ENCODE measurements at regions not wholly inside any gene's neighbourhood (a gene's known extent, or its start where the extent isn't known, plus 50 kb on each side); places are given as distances from the start of the nearest gene placed in this dataset.

DNA sequence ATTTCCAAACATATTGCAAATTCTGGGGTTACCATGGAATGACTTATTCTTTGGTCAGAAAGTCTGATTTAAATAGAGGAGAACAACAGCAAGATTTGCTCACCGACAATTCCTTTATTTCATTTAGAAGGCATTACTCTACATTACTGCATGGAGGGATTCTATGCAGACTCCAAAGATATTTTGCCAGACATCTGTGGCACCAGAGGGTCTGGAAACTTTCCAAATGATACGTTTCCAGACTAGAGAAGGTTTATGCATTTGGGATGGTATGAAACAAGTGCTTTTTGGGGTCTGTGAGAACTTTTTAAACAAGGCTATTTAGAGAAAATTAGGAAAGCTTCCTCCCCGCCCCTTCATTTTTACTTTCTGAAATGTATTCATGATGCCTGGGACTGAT, 125.3 kb downstream of the SAMD9 start:
- Histone ChIP-seq H3K4me1 (ENCODE audit: insufficient read depth, low read length) (no peaks in the 10 kb centered on the region), H3K9me3 (ENCODE audit: low read length) (no peaks in the 10 kb centered on the region), H3K4me3 (ENCODE audit: low read length) (no peak overlapping the region), H4K20me1 (ENCODE audit: low read length) (no peaks in the 10 kb centered on the region), H2AFZ (ENCODE audit: low read length) (no peak overlapping the region), H3K36me3 (ENCODE audit: low read depth, low read length) (no peaks in the 10 kb centered on the region), H3K27me3 (ENCODE audit: low read length) (no peaks in the 10 kb centered on the region), H3F3A (ENCODE audit: low read length, unreplicated experiment) (no peaks in the 10 kb centered on the region), H3K79me2 (ENCODE audit: low read length) (no peaks in the 10 kb centered on the region), H3K27ac (ENCODE audit: low read length) (no peak overlapping the region), H3K9ac (ENCODE audit: low read length) (no peak overlapping the region), H3K9me2 (replicated peaks; ENCODE audit: low read length) (no peaks in the 10 kb centered on the region), H3K4me2 (ENCODE audit: low read length) (no peak overlapping the region)
- intact Hi-C loops (cut with micrococcal nuclease): no loop called here
- CTCF ChIA-PET: no interaction called here
- DNase-seq: no peak
- TF ChIP-seq, protein P1, sequence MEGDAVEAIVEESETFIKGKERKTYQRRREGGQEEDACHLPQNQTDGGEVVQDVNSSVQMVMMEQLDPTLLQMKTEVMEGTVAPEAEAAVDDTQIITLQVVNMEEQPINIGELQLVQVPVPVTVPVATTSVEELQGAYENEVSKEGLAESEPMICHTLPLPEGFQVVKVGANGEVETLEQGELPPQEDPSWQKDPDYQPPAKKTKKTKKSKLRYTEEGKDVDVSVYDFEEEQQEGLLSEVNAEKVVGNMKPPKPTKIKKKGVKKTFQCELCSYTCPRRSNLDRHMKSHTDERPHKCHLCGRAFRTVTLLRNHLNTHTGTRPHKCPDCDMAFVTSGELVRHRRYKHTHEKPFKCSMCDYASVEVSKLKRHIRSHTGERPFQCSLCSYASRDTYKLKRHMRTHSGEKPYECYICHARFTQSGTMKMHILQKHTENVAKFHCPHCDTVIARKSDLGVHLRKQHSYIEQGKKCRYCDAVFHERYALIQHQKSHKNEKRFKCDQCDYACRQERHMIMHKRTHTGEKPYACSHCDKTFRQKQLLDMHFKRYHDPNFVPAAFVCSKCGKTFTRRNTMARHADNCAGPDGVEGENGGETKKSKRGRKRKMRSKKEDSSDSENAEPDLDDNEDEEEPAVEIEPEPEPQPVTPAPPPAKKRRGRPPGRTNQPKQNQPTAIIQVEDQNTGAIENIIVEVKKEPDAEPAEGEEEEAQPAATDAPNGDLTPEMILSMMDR (conservative IDR thresholded peaks at IDR 0.05; ENCODE audit: low read depth, low read length): no peak
- no peak for TF ChIP-seq EZH2phosphoT487 (IDR thresholded peaks at IDR 0.05; ENCODE audit: borderline replicate concordance, low read length)
- no peak for TF ChIP-seq EZH2 (IDR thresholded peaks at IDR 0.05; ENCODE audit: low read length, unreplicated experiment)
- no TSS peak for BruUV-seq (replicated peaks)
- no peak for ATAC-seq
- POLR2A ChIA-PET (ENCODE audit: unreplicated experiment): interaction anchor here (0.7 kb wide), 1 partner anchor 65 kb away, joined by 6 read pairs; no protein-coding TSS in a partner anchor

DNA sequence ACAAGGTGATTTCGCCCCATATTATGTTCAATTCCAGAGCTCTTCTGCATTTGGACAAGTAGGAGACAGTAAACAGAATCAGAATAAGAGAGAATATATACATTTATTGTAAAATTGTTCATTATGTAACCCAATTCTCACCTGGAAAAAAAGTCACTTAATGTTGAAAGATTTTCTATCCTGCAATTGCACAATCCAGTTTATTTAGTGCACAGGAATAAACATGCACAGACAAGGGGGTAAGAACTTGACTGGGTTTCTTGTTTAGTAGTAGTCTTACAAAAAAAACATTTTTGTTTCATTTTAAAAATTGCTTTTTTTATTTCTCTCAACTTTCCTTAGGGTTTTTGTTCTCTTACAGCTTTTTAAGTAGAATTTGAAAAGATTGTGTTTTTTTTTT, 126.6 kb downstream of the SAMD9 start:
- Histone ChIP-seq H3K36me3 (ENCODE audit: low read depth, low read length) (no peaks in the 10 kb centered on the region), H3K79me2 (ENCODE audit: low read length) (no peaks in the 10 kb centered on the region), H3K27ac (ENCODE audit: low read length) (no peak overlapping the region), H2AFZ (ENCODE audit: low read length) (no peak overlapping the region), H3K4me3 (ENCODE audit: low read length) (no peak overlapping the region), H3K9me3 (ENCODE audit: low read length) (no peaks in the 10 kb centered on the region), H3K4me2 (ENCODE audit: low read length) (no peak overlapping the region), H3K9ac (ENCODE audit: low read length) (no peak overlapping the region), H3F3A (ENCODE audit: low read length, unreplicated experiment) (no peaks in the 10 kb centered on the region), H3K27me3 (ENCODE audit: low read length) (no peaks in the 10 kb centered on the region), H3K4me1 (ENCODE audit: insufficient read depth, low read length) (no peaks in the 10 kb centered on the region), H3K9me2 (replicated peaks; ENCODE audit: low read length) (no peaks in the 10 kb centered on the region), H4K20me1 (ENCODE audit: low read length) (no peaks in the 10 kb centered on the region)
- BruUV-seq (replicated peaks): no TSS peak
- CTCF ChIA-PET: no interaction called here
- POLR2A ChIA-PET (ENCODE audit: unreplicated experiment): no interaction called here
- TF ChIP-seq, protein P1 (conservative IDR thresholded peaks at IDR 0.05; ENCODE audit: low read depth, low read length): no peak
- TF ChIP-seq EZH2phosphoT487 (IDR thresholded peaks at IDR 0.05; ENCODE audit: borderline replicate concordance, low read length): no peak
- no peak for TF ChIP-seq EZH2 (IDR thresholded peaks at IDR 0.05; ENCODE audit: low read length, unreplicated experiment)
- intact Hi-C loops (cut with micrococcal nuclease): no loop called here
- no peak for DNase-seq
- no peak for ATAC-seq

DNA sequence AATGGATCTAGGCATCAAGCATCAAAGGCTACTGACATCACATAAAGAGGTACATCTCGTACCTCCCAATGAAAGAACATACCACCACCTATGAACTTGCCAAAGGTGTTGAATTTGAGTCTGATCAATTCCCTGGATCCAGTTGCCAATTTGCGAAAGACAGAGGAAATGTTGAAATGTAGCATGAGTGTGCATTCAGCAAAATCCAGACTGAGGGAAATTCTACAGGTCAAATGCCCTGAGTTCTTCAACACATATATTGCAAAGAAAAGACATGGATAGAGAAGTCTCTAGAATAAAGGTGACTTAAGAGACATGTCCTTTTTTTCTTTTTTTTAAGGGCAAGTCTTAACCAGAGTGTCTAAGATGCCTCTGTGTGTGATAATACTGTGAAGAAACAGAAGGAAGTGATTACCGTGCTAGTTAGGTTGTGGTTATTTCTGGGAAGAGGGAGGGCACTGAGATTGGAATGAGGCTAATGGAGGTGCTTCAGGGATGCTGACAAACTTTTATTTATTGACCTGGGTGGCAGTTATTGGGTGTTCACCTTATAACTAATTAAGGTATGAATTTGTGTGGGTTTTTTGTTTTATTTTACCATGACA, 128.7 kb downstream of the SAMD9 start:
- no peak for DNase-seq
- Histone ChIP-seq H3K36me3 (ENCODE audit: low read depth, low read length) (no peaks in the 10 kb centered on the region), H3K9me3 (ENCODE audit: low read length) (no peaks in the 10 kb centered on the region), H4K20me1 (ENCODE audit: low read length) (no peaks in the 10 kb centered on the region), H3K27ac (ENCODE audit: low read length) (no peak overlapping the region), H3K4me3 (ENCODE audit: low read length) (no peak overlapping the region), H2AFZ (ENCODE audit: low read length) (no peak overlapping the region), H3K9ac (ENCODE audit: low read length) (no peak overlapping the region), H3K9me2 (replicated peaks; ENCODE audit: low read length) (no peaks in the 10 kb centered on the region), H3K79me2 (ENCODE audit: low read length) (no peaks in the 10 kb centered on the region), H3K4me2 (ENCODE audit: low read length) (no peak overlapping the region), H3F3A (ENCODE audit: low read length, unreplicated experiment) (no peaks in the 10 kb centered on the region), H3K27me3 (ENCODE audit: low read length) (no peaks in the 10 kb centered on the region), H3K4me1 (ENCODE audit: insufficient read depth, low read length) (no peaks in the 10 kb centered on the region)
- ChIA-PET POLR2A (ENCODE audit: unreplicated experiment) (no interaction called here), CTCF (no interaction called here)
- TF ChIP-seq, protein P1 (conservative IDR thresholded peaks at IDR 0.05; ENCODE audit: low read depth, low read length): no peak
- TF ChIP-seq EZH2phosphoT487 (IDR thresholded peaks at IDR 0.05; ENCODE audit: borderline replicate concordance, low read length): no peak
- no peak for TF ChIP-seq EZH2 (IDR thresholded peaks at IDR 0.05; ENCODE audit: low read length, unreplicated experiment)
- BruUV-seq (replicated peaks): no TSS peak
- intact Hi-C loops (cut with micrococcal nuclease): loop anchor here (1.0 to 5.0 kb wide), 4 partner anchors 66 to 368 kb away; no protein-coding TSS in a partner anchor
- ATAC-seq: no peak
